B cell (primary cell): ENCODE measurements at regions not wholly inside any gene's neighbourhood (a gene's known extent, or its start where the extent isn't known, plus 50 kb on each side); places are given as distances from the start of the nearest gene placed in this dataset.

Experiments used
- EZH2 ChIP-seq: IDR thresholded peaks from 2 replicates; pipeline ENCODE4 v1.6.1; 2012; ENCODE audit warnings: borderline replicate concordance, low read depth, mild to moderate bottlenecking, moderate library complexity, low read length; ENCODE audit not compliant: insufficient read depth, poor library complexity, severe bottlenecking
- TF ChIP-seq, protein P1 (sequence below): fragments of 200-600 bp; IDR thresholded peaks from one replicate; pipeline ENCODE4 v1.8.0; 2022; ENCODE audit warnings: antibody characterized with exemption, mild to moderate bottlenecking

DNA sequence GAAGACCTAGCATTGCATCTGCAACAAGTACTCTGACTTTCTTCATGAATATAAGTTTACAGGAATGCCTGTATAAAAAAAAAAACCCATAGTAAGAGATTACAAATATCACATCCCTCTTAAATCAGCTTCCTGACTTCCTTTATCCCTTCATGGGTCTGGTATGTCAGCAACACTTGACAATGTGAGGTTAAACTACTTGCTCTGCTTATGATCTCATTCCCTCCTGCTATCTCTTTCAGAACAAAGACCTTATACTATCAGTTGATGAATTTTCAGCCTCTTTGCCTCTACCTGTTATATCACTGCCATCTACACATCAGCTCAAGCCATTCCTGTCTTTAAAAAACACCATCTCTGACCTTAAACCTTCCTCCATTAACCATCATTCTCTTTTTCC lies 130.9 kb upstream of the SAMSN1 start:
- TF ChIP-seq, protein P1, sequence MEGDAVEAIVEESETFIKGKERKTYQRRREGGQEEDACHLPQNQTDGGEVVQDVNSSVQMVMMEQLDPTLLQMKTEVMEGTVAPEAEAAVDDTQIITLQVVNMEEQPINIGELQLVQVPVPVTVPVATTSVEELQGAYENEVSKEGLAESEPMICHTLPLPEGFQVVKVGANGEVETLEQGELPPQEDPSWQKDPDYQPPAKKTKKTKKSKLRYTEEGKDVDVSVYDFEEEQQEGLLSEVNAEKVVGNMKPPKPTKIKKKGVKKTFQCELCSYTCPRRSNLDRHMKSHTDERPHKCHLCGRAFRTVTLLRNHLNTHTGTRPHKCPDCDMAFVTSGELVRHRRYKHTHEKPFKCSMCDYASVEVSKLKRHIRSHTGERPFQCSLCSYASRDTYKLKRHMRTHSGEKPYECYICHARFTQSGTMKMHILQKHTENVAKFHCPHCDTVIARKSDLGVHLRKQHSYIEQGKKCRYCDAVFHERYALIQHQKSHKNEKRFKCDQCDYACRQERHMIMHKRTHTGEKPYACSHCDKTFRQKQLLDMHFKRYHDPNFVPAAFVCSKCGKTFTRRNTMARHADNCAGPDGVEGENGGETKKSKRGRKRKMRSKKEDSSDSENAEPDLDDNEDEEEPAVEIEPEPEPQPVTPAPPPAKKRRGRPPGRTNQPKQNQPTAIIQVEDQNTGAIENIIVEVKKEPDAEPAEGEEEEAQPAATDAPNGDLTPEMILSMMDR: no peak
- TF ChIP-seq EZH2: no peak
